A549 (cell line): ENCODE measurements at regions not wholly inside any gene's neighbourhood (a gene's known extent, or its start where the extent isn't known, plus 50 kb on each side); places are given as distances from the start of the nearest gene placed in this dataset.

Source experiments
- ATAC-seq, 2 experiments: fragments of 200-7000 bp in 1 of 2; fragments of >200 bp in 1 of 2; cut with Nextera tagmentation in 1 of 2; cut with Tn5 transposase in 1 of 2; 3 replicates each; pipeline versions ENCODE4 v1.8.0 to v1.9.1; 2018 to 2020; ENCODE audit warnings: mild to moderate bottlenecking in 1 of 2, moderate library complexity in 1 of 2
- CTCF ChIA-PET: fragments of 300-600 bp; sonication (Branson Sonifier 250); formaldehyde crosslinking; extraction: SDS; loops from one replicate; lab custom pipeline; 2021; ENCODE audit warnings: antibody characterized with exemption, inconsistent platforms; lab: Yijun Ruan, JAX
- POLR2A ChIA-PET: fragments of 350-600 bp; formaldehyde crosslinking; extraction: SDS; loops from one replicate; lab custom pipeline; 2021; ENCODE audit warnings: antibody characterized with exemption, inconsistent platforms; lab: Yijun Ruan, JAX
- DNase-seq, 2 experiments: peaks; one replicate each; pipeline versions ENCODE4 v3.0.0 to v3.0.0-alpha.2; 2011 to 2016; ENCODE audit warnings: low read depth in 1 of 2, low spot score in 1 of 2
- FAIRE-seq: peaks from 2 replicates; lab custom pipeline; 2011; peaks lifted over from hg19 to GRCh38; lab: Jason Lieb, UNC
- H3K27ac ChIP-seq, 2 experiments: fragments of >200 bp; sonication (Bioruptor Twin); formaldehyde crosslinking; 3 replicates each; pipeline ENCODE4 v1.5.1; 2016 to 2017
- H3K4me1 ChIP-seq: fragments of >200 bp; sonication (Bioruptor Twin); formaldehyde crosslinking; 3 replicates; pipeline ENCODE4 v1.6.1; 2016
- H3K4me2 ChIP-seq: fragments of >200 bp; sonication (Bioruptor Twin); formaldehyde crosslinking; 3 replicates; pipeline ENCODE4 v1.6.1; 2016
- H3K4me3 ChIP-seq: fragments of >200 bp; sonication (Bioruptor Twin); formaldehyde crosslinking; 3 replicates; pipeline ENCODE4 v1.5.1; 2016
- H3K9me3 ChIP-seq: fragments of >200 bp; sonication (Bioruptor Twin); formaldehyde crosslinking; 3 replicates; pipeline ENCODE4 v1.6.1; 2016
- CBX8 ChIP-seq: fragments of 200-600 bp; sonication (generic); IDR thresholded peaks from 2 replicates; pipeline ENCODE4 v1.6.1; 2016
- CEBPB ChIP-seq, 2 experiments: fragments of >200 bp in 1 of 2; sonication (Bioruptor Twin) in 1 of 2; formaldehyde crosslinking in 1 of 2; IDR thresholded peaks; 2 replicates each; pipeline ENCODE4 v1.6.1; 2012 to 2016
- CTCF ChIP-seq: fragments of >200 bp; sonication (Bioruptor Twin); formaldehyde crosslinking; IDR thresholded peaks from 3 replicates; pipeline ENCODE4 v1.5.1; 2016
- EHF ChIP-seq: fragments of 250-450 bp; sonication (Bioruptor Pico); IDR thresholded peaks from 2 replicates; pipeline ENCODE4 v1.5.0; 2020; ENCODE audit warnings: mild to moderate bottlenecking
- KDM5A ChIP-seq: fragments of 200-600 bp; sonication (generic); IDR thresholded peaks from 2 replicates; pipeline ENCODE4 v1.6.1; 2016; ENCODE audit warnings: antibody characterized with exemption, mild to moderate bottlenecking
- MAFK ChIP-seq: fragments of 450-650 bp; IDR thresholded peaks from 2 replicates; pipeline ENCODE4 v1.6.1; 2014; ENCODE audit not compliant: partially characterized antibody
- PHF8 ChIP-seq: fragments of 200-600 bp; sonication (generic); IDR thresholded peaks from 2 replicates; pipeline ENCODE4 v1.6.1; 2016; ENCODE audit warnings: low read depth, mild to moderate bottlenecking, antibody characterized with exemption, moderate library complexity, borderline replicate concordance
- POLR2A ChIP-seq: IDR thresholded peaks from 2 replicates; pipeline ENCODE4 v1.6.1; 2012; ENCODE audit warnings: mild to moderate bottlenecking, low read length
- RAD21 ChIP-seq, 2 experiments: fragments of >200 bp in 1 of 2; sonication (Bioruptor Twin) in 1 of 2; formaldehyde crosslinking in 1 of 2; IDR thresholded peaks in 1 of 2; conservative IDR thresholded peaks in 1 of 2; 2 replicates in 1 of 2; 3 replicates in 1 of 2; pipeline ENCODE4 v1.6.1; 2012 to 2018; ENCODE audit warnings: inconsistent platforms in 1 of 2
- REST ChIP-seq: fragments of 200-600 bp; sonication (generic); IDR thresholded peaks from 2 replicates; pipeline ENCODE4 v1.6.1; 2016; ENCODE audit warnings: antibody characterized with exemption, mild to moderate bottlenecking, moderate library complexity
- RNF2 ChIP-seq: fragments of 200-600 bp; sonication (generic); IDR thresholded peaks from 2 replicates; pipeline ENCODE4 v1.6.1; 2016; ENCODE audit warnings: low read depth, mild to moderate bottlenecking, antibody characterized with exemption, moderate library complexity, borderline replicate concordance
- ZNF302 ChIP-seq: fragments of 250-450 bp; sonication (Bioruptor Pico); IDR thresholded peaks from 2 replicates; pipeline ENCODE4 v1.9.0; 2021; ENCODE audit warnings: inconsistent platforms, mild to moderate bottlenecking, moderate library complexity
- WGBS: methylation state at CpG from one replicate; pipeline ENCODE4 v1.1.6; 2017; ENCODE audit errors: missing lambda C conversion rate; 5-methylcytosine and 5-hydroxymethylcytosine counted together

- ChIA-PET POLR2A (no interaction called here), CTCF (no interaction called here)
- H3K4me1 ChIP-seq, result no peaks in the 10 kb centered on the region
- H3K9me3 ChIP-seq, result no peaks in the 10 kb centered on the region
- no peak overlapping the region for H3K4me3 ChIP-seq
- TF ChIP-seq CBX8 (no peak), CEBPB (IDR thresholded peaks at IDR 0.05) (no peak), REST (no peak)
- no peak for ATAC-seq
- H3K4me2 ChIP-seq, result no peak overlapping the region
- DNase-seq, result no peak
- 0% methylated on average over 1 of the region's 1 CpG for WGBS
- no peak overlapping the region for H3K27ac ChIP-seq
- FAIRE-seq, result no peak
These were observed 149.6 kb upstream of the SYNCRIP start for GRCh38 chr6:85792254-85792653.

GRCh38 chr6:85775883-85776282 lies 133.2 kb upstream of the SYNCRIP start:
- Histone ChIP-seq H3K4me1 (no peaks in the 10 kb centered on the region), H3K4me3 (no peak overlapping the region), H3K9me3 (no peaks in the 10 kb centered on the region), H3K4me2 (no peak overlapping the region)
- FAIRE-seq (no peak), DNase-seq (no peak), ATAC-seq (no peak)
- POLR2A ChIA-PET, result no interaction called here
- 10% methylated on average over 4 of the region's 4 CpGs for WGBS
- TF ChIP-seq RNF2 (no peak), RAD21 (conservative IDR thresholded peaks at IDR 0.05 in 1 of 2, IDR thresholded peaks at IDR 0.05 in 1 of 2) (0 out of 5 replicates have a peak, but pooled peaks of 1 of the 2 experiments have one; percentile 29)
- TF ChIP-seq, all 56 proteins: peak for 1
- no peak overlapping the region for H3K27ac ChIP-seq
- CTCF ChIA-PET, result no interaction called here

- no peak for TF ChIP-seq CTCF
- TF ChIP-seq ZNF302 (CRISPR knock-in tag), result no peak
- TF ChIP-seq, all 56 proteins: peak for 0
- no peak overlapping the region for H3K4me2 ChIP-seq
- H3K27ac ChIP-seq, result no peak overlapping the region
- H3K4me1 ChIP-seq, result no peaks in the 10 kb centered on the region
- POLR2A ChIA-PET, result no interaction called here
- ATAC-seq, result no peak
- CTCF ChIA-PET, result no interaction called here
- H3K4me3 ChIP-seq, result no peak overlapping the region
- WGBS, result 0% methylated on average over 1 of the region's 2 CpGs
- H3K9me3 ChIP-seq, result no peaks in the 10 kb centered on the region
- no peak for FAIRE-seq
- DNase-seq, result no peak
These were observed 130.0 kb upstream of the SYNCRIP start for GRCh38 chr6:85772641-85773040.

- ChIA-PET POLR2A (no interaction called here), CTCF (no interaction called here)
- DNase-seq (no peak), ATAC-seq (no peak), FAIRE-seq (no peak)
- H3K9me3 ChIP-seq, result no peaks in the 10 kb centered on the region
- no peaks in the 10 kb centered on the region for H3K4me1 ChIP-seq
- no peak overlapping the region for H3K4me2 ChIP-seq
- H3K27ac ChIP-seq, result no peak overlapping the region
- TF ChIP-seq KDM5A, result no peak
- TF ChIP-seq MAFK, result no peak
- TF ChIP-seq POLR2A, result no peak
- TF ChIP-seq PHF8, result no peak
- no peak for TF ChIP-seq EHF
- 0% methylated on average over 2 of the region's 3 CpGs for WGBS
- H3K4me3 ChIP-seq, result no peak overlapping the region
These were observed 129.3 kb upstream of the SYNCRIP start for GRCh38 chr6:85771925-85772430.
